ENCODE measurements at regions not wholly inside any gene's neighbourhood (a gene's known extent, or its start where the extent isn't known, plus 50 kb on each side); places are given as distances from the start of the nearest gene placed in this dataset.

DNA sequence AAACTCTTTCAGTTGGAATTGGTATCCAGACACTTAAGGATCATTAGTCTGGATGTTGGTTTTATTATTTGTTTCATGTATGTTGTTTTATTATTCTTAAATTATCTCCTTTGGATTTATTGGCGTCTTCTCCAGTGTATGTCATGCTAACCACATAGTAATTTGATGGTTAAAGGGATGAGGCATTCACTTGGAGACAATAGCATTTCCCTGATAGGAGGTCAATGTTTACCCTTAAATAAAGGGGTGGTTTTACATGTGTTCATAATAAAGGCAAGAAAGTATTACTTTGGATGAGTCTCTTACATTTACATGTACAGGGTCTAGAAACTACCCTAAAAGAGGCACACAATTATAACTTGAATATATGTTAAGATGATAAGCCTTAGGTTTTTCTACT, 51.2 kb upstream of the RNF144B start:
- TF ChIP-seq, protein P1, sequence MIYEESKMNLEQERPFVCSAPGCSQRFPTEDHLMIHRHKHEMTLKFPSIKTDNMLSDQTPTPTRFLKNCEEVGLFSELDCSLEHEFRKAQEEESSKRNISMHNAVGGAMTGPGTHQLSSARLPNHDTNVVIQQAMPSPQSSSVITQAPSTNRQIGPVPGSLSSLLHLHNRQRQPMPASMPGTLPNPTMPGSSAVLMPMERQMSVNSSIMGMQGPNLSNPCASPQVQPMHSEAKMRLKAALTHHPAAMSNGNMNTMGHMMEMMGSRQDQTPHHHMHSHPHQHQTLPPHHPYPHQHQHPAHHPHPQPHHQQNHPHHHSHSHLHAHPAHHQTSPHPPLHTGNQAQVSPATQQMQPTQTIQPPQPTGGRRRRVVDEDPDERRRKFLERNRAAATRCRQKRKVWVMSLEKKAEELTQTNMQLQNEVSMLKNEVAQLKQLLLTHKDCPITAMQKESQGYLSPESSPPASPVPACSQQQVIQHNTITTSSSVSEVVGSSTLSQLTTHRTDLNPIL (CRISPR knock-in tag; IDR thresholded peaks at IDR 0.05; ENCODE audit: low read depth), result no peak
- TF ChIP-seq, protein P2, sequence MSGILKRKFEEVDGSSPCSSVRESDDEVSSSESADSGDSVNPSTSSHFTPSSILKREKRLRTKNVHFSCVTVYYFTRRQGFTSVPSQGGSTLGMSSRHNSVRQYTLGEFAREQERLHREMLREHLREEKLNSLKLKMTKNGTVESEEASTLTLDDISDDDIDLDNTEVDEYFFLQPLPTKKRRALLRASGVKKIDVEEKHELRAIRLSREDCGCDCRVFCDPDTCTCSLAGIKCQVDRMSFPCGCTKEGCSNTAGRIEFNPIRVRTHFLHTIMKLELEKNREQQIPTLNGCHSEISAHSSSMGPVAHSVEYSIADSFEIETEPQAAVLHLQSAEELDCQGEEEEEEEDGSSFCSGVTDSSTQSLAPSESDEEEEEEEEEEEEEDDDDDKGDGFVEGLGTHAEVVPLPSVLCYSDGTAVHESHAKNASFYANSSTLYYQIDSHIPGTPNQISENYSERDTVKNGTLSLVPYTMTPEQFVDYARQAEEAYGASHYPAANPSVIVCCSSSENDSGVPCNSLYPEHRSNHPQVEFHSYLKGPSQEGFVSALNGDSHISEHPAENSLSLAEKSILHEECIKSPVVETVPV (CRISPR knock-in tag; IDR thresholded peaks at IDR 0.05), result no peak
- TF ChIP-seq ZC3H10 (CRISPR knock-in tag; IDR thresholded peaks at IDR 0.05) (no peak), ISL1 (CRISPR knock-in tag; IDR thresholded peaks at IDR 0.05) (no peak), CSDC2 (CRISPR knock-in tag; IDR thresholded peaks at IDR 0.05) (no peak), ZNF70 (CRISPR knock-in tag; IDR thresholded peaks at IDR 0.05) (no peak), ZFP30 (CRISPR knock-in tag; IDR thresholded peaks at IDR 0.05) (no peak), ESRRG (CRISPR knock-in tag; IDR thresholded peaks at IDR 0.05) (no peak), ZNF8 (CRISPR knock-in tag; IDR thresholded peaks at IDR 0.05) (no peak), TOX (CRISPR knock-in tag; IDR thresholded peaks at IDR 0.05; ENCODE audit: borderline replicate concordance) (no peak)
- no peak for ATAC-seq

DNA sequence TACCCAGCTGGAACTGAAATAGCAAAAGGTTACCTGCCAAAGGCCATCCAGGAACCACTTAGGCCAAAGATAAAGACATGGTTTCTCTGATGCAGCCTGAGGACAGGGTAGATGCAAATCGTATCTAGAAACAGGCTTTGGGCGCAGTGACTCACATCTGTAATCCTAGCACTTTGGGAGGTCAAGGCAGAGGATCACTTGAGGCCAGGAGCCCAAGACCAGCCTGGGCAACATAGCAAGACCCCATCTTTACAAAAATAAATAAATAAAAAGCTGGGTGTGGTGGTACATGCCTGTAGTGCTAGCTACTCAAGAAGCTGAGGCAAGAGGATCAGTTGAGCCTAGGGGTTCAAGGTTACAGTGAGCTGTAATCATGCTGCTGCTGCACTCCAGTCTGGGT, 52.9 kb upstream of the RNF144B start:
- no peak for TF ChIP-seq ZNF8 (CRISPR knock-in tag; IDR thresholded peaks at IDR 0.05)
- TF ChIP-seq GLIS3 (CRISPR knock-in tag; IDR thresholded peaks at IDR 0.05), result no peak
- TF ChIP-seq, protein P3, sequence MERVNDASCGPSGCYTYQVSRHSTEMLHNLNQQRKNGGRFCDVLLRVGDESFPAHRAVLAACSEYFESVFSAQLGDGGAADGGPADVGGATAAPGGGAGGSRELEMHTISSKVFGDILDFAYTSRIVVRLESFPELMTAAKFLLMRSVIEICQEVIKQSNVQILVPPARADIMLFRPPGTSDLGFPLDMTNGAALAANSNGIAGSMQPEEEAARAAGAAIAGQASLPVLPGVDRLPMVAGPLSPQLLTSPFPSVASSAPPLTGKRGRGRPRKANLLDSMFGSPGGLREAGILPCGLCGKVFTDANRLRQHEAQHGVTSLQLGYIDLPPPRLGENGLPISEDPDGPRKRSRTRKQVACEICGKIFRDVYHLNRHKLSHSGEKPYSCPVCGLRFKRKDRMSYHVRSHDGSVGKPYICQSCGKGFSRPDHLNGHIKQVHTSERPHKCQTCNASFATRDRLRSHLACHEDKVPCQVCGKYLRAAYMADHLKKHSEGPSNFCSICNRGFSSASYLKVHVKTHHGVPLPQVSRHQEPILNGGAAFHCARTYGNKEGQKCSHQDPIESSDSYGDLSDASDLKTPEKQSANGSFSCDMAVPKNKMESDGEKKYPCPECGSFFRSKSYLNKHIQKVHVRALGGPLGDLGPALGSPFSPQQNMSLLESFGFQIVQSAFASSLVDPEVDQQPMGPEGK (CRISPR knock-in tag; IDR thresholded peaks at IDR 0.05; ENCODE audit: borderline replicate concordance), result no peak
- TF ChIP-seq ZC3H10 (CRISPR knock-in tag; IDR thresholded peaks at IDR 0.05), result no peak
- TF ChIP-seq, protein P2 (CRISPR knock-in tag; IDR thresholded peaks at IDR 0.05), result no peak
- no peak for TF ChIP-seq RARB (CRISPR knock-in tag; IDR thresholded peaks at IDR 0.05)
- TF ChIP-seq ESRRG (CRISPR knock-in tag; IDR thresholded peaks at IDR 0.05), result no peak
- TF ChIP-seq, protein P4, sequence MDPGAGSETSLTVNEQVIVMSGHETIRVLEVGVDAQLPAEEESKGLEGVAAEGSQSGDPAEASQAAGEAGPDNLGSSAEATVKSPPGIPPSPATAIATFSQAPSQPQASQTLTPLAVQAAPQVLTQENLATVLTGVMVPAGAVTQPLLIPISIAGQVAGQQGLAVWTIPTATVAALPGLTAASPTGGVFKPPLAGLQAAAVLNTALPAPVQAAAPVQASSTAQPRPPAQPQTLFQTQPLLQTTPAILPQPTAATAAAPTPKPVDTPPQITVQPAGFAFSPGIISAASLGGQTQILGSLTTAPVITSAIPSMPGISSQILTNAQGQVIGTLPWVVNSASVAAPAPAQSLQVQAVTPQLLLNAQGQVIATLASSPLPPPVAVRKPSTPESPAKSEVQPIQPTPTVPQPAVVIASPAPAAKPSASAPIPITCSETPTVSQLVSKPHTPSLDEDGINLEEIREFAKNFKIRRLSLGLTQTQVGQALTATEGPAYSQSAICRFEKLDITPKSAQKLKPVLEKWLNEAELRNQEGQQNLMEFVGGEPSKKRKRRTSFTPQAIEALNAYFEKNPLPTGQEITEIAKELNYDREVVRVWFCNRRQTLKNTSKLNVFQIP (CRISPR knock-in tag; IDR thresholded peaks at IDR 0.05; ENCODE audit: borderline replicate concordance, low read depth), result no peak
- no peak for TF ChIP-seq ISL1 (CRISPR knock-in tag; IDR thresholded peaks at IDR 0.05)
- TF ChIP-seq OSR1 (CRISPR knock-in tag; IDR thresholded peaks at IDR 0.05), result no peak
- TF ChIP-seq TCF4 (CRISPR knock-in tag; IDR thresholded peaks at IDR 0.05; ENCODE audit: borderline replicate concordance), result no peak
- TF ChIP-seq ZNF70 (CRISPR knock-in tag; IDR thresholded peaks at IDR 0.05), result no peak
- TF ChIP-seq CSDC2 (CRISPR knock-in tag; IDR thresholded peaks at IDR 0.05), result no peak
- TF ChIP-seq BACH2 (CRISPR knock-in tag; IDR thresholded peaks at IDR 0.05; ENCODE audit: borderline replicate concordance), result no peak
- TF ChIP-seq, protein P1 (CRISPR knock-in tag; IDR thresholded peaks at IDR 0.05; ENCODE audit: low read depth), result no peak
- TF ChIP-seq TOX (CRISPR knock-in tag; IDR thresholded peaks at IDR 0.05; ENCODE audit: borderline replicate concordance), result no peak
- TF ChIP-seq, protein P5, sequence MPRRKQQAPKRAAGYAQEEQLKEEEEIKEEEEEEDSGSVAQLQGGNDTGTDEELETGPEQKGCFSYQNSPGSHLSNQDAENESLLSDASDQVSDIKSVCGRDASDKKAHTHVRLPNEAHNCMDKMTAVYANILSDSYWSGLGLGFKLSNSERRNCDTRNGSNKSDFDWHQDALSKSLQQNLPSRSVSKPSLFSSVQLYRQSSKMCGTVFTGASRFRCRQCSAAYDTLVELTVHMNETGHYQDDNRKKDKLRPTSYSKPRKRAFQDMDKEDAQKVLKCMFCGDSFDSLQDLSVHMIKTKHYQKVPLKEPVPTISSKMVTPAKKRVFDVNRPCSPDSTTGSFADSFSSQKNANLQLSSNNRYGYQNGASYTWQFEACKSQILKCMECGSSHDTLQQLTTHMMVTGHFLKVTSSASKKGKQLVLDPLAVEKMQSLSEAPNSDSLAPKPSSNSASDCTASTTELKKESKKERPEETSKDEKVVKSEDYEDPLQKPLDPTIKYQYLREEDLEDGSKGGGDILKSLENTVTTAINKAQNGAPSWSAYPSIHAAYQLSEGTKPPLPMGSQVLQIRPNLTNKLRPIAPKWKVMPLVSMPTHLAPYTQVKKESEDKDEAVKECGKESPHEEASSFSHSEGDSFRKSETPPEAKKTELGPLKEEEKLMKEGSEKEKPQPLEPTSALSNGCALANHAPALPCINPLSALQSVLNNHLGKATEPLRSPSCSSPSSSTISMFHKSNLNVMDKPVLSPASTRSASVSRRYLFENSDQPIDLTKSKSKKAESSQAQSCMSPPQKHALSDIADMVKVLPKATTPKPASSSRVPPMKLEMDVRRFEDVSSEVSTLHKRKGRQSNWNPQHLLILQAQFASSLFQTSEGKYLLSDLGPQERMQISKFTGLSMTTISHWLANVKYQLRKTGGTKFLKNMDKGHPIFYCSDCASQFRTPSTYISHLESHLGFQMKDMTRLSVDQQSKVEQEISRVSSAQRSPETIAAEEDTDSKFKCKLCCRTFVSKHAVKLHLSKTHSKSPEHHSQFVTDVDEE (CRISPR knock-in tag; IDR thresholded peaks at IDR 0.05), result no peak
- no peak for TF ChIP-seq ZFP30 (CRISPR knock-in tag; IDR thresholded peaks at IDR 0.05)
- no peak for ATAC-seq

Measured in SK-N-SH treated with all-trans-retinoic acid at 6 μM for 48 hours (cell line).